ENCODE measurements at regions not wholly inside any gene's neighbourhood (a gene's known extent, or its start where the extent isn't known, plus 50 kb on each side); places are given as distances from the start of the nearest gene placed in this dataset.
A peak's percentile ranks its signal among the peaks of the same experiment; 100 is the strongest.

- POLR2A ChIA-PET, result no interaction called here
- Histone ChIP-seq H3K9me2 (ENCODE audit: insufficient read depth) (no peaks in the 10 kb centered on the region), H4K20me1 (ENCODE audit: insufficient read depth) (no peaks in the 10 kb centered on the region), H3K4me3 (replicated peaks in 1 of 2; ENCODE audit: low read depth in 1 of 2, low read length in 2 of 2) (no peak overlapping the region), H3K4me2 (ENCODE audit: low read length) (no peak overlapping the region), H3K4me1 (ENCODE audit: control insufficient read depth in 1 of 2, insufficient read depth in 2 of 2, low read length in 2 of 2) (no peaks in the 10 kb centered on the region), H2AFZ (ENCODE audit: low read depth, low read length, poor library complexity, severe bottlenecking) (no peak overlapping the region), H3K27ac (ENCODE audit: low read depth, low read length) (no peak overlapping the region), H3K27me3 (ENCODE audit: insufficient read depth, low read length) (peaks cover 87% of the 10 kb centered on the region), H3K79me2 (ENCODE audit: insufficient read depth, low read length) (no peaks in the 10 kb centered on the region), H3K9me3 (ENCODE audit: control insufficient read depth in 1 of 2, insufficient read depth in 1 of 2, low read depth in 1 of 2, low read length in 2 of 2) (no peaks in the 10 kb centered on the region), H3K36me3 (ENCODE audit: control insufficient read depth in 1 of 2, insufficient read depth in 2 of 2, low read length in 2 of 2) (no peaks in the 10 kb centered on the region), H3K9ac (ENCODE audit: low read length) (no peak overlapping the region)
- TF ChIP-seq SP1 (IDR thresholded peaks at IDR 0.05; ENCODE audit: low read depth) (no peak), RAD21 (IDR thresholded peaks at IDR 0.05; ENCODE audit: low read depth) (peak; percentile 75)
- TF ChIP-seq, protein P1, sequence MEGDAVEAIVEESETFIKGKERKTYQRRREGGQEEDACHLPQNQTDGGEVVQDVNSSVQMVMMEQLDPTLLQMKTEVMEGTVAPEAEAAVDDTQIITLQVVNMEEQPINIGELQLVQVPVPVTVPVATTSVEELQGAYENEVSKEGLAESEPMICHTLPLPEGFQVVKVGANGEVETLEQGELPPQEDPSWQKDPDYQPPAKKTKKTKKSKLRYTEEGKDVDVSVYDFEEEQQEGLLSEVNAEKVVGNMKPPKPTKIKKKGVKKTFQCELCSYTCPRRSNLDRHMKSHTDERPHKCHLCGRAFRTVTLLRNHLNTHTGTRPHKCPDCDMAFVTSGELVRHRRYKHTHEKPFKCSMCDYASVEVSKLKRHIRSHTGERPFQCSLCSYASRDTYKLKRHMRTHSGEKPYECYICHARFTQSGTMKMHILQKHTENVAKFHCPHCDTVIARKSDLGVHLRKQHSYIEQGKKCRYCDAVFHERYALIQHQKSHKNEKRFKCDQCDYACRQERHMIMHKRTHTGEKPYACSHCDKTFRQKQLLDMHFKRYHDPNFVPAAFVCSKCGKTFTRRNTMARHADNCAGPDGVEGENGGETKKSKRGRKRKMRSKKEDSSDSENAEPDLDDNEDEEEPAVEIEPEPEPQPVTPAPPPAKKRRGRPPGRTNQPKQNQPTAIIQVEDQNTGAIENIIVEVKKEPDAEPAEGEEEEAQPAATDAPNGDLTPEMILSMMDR (IDR thresholded peaks at IDR 0.05 in 2 of 3, conservative IDR thresholded peaks at IDR 0.05 in 1 of 3; ENCODE audit: borderline replicate concordance in 1 of 3, insufficient read depth in 1 of 3, low read depth in 2 of 3, low read length in 2 of 3), result peak; percentile 49 to 64 (median 56); a peak in 4 of 6 replicates
- RAD21 ChIA-PET (ENCODE audit: low non-redundant PET in 1 of 2, low total read pairs in 2 of 2, uncharacterized antibody in 2 of 2, unreplicated experiment in 2 of 2), result no interaction called here
- ATAC-seq (peak; percentile 66), DNase-seq (ENCODE audit: low read depth, low spot score) (peak; percentile 28)
- intact Hi-C loops (cut with micrococcal nuclease), result loop anchor here (1.0 to 5.0 kb wide), 3 partner anchors 40 to 260 kb away; no protein-coding TSS in a partner anchor
- BruUV-seq (replicated peaks), result no TSS peak
- CTCF ChIA-PET, result interaction anchor here (2.1 kb wide), 1 partner anchor 80 kb away, joined by 13 read pairs; no protein-coding TSS in a partner anchor
These were observed 197.0 kb downstream of the DAD1 start for GRCh38 chr14:22391908-22392565.

- H3K36me3 ChIP-seq (ENCODE audit: control insufficient read depth in 1 of 2, insufficient read depth in 2 of 2, low read length in 2 of 2), result no peaks in the 10 kb centered on the region
- no peak overlapping the region for H3K9ac ChIP-seq (ENCODE audit: low read length)
- ChIA-PET POLR2A (no interaction called here), RAD21 (ENCODE audit: low non-redundant PET in 1 of 2, low total read pairs in 2 of 2, uncharacterized antibody in 2 of 2, unreplicated experiment in 2 of 2) (no interaction called here), CTCF (interaction anchor here (1.6 to 4.0 kb wide), 4 partner anchors 16 to 169 kb away, joined by 4 to 43 read pairs (median 10); no protein-coding TSS in a partner anchor)
- no peak overlapping the region for H3K4me3 ChIP-seq (replicated peaks in 1 of 2; ENCODE audit: low read depth in 1 of 2, low read length in 2 of 2)
- no peaks in the 10 kb centered on the region for H4K20me1 ChIP-seq (ENCODE audit: insufficient read depth)
- H3K79me2 ChIP-seq (ENCODE audit: insufficient read depth, low read length), result no peaks in the 10 kb centered on the region
- H3K4me2 ChIP-seq (ENCODE audit: low read length), result no peak overlapping the region
- no TSS peak for BruUV-seq (replicated peaks)
- no peaks in the 10 kb centered on the region for H3K4me1 ChIP-seq (ENCODE audit: control insufficient read depth in 1 of 2, insufficient read depth in 2 of 2, low read length in 2 of 2)
- no peaks in the 10 kb centered on the region for H3K9me3 ChIP-seq (ENCODE audit: control insufficient read depth in 1 of 2, insufficient read depth in 1 of 2, low read depth in 1 of 2, low read length in 2 of 2)
- DNase-seq (ENCODE audit: low read depth, low spot score), result no peak
- intact Hi-C loops (cut with micrococcal nuclease), result loop anchor here (5.0 kb wide), 2 partner anchors 41 to 261 kb away; no protein-coding TSS in a partner anchor
- no peak for ATAC-seq
- no peaks in the 10 kb centered on the region for H3K9me2 ChIP-seq (ENCODE audit: insufficient read depth)
- no peak overlapping the region for H2AFZ ChIP-seq (ENCODE audit: low read depth, low read length, poor library complexity, severe bottlenecking)
- peaks cover 86% of the 10 kb centered on the region for H3K27me3 ChIP-seq (ENCODE audit: insufficient read depth, low read length)
- H3K27ac ChIP-seq (ENCODE audit: low read depth, low read length), result no peak overlapping the region
- TF ChIP-seq ELF1 (IDR thresholded peaks at IDR 0.05; ENCODE audit: borderline replicate concordance, low read depth), result no peak
- TF ChIP-seq EZH2phosphoT487 (IDR thresholded peaks at IDR 0.05; ENCODE audit: borderline replicate concordance), result no peak
- TF ChIP-seq, protein P1 (IDR thresholded peaks at IDR 0.05 in 2 of 3, conservative IDR thresholded peaks at IDR 0.05 in 1 of 3; ENCODE audit: borderline replicate concordance in 1 of 3, insufficient read depth in 1 of 3, low read depth in 2 of 3, low read length in 2 of 3), result no peak
- TF ChIP-seq CEBPB (IDR thresholded peaks at IDR 0.05; ENCODE audit: low read depth), result no peak
- TF ChIP-seq, protein P2, sequence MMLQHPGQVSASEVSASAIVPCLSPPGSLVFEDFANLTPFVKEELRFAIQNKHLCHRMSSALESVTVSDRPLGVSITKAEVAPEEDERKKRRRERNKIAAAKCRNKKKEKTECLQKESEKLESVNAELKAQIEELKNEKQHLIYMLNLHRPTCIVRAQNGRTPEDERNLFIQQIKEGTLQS (IDR thresholded peaks at IDR 0.05), result no peak
- TF ChIP-seq SRF (IDR thresholded peaks at IDR 0.05; ENCODE audit: low read depth), result no peak
- TF ChIP-seq ZBTB33 (IDR thresholded peaks at IDR 0.05; ENCODE audit: extremely low read depth, insufficient replicate concordance, low read length), result no peak
- TF ChIP-seq FOSL1 (IDR thresholded peaks at IDR 0.05; ENCODE audit: low read depth), result no peak
These were observed 198.1 kb downstream of the DAD1 start for GRCh38 chr14:22390824-22391461.
